HK-2 (cell line): ENCODE measurements at regions not wholly inside any gene's neighbourhood (a gene's known extent, or its start where the extent isn't known, plus 50 kb on each side); places are given as distances from the start of the nearest gene placed in this dataset.
"Not testable (repeated sequence)": the region's sequence is repeated elsewhere in the genome, so short reads cannot be mapped to it uniquely, and the experiment has no call there.

Experiments used
- DNase-seq: peaks from one replicate; pipeline ENCODE4 v3.0.0-alpha.2; 2018; ENCODE audit not compliant: unreplicated experiment

GRCh38 chr12:87679251-87679650, 349.9 kb downstream of the C12orf50 start:
- DNase-seq, result no peak

- no peak for DNase-seq
Measured at GRCh38 chr12:87678453-87678852, 350.7 kb downstream of the C12orf50 start.

GRCh38 chr12:87676731-87677130, 352.5 kb downstream of the C12orf50 start:
- DNase-seq, result no peak

- DNase-seq, result no peak
Measured at GRCh38 chr12:87671757-87672156, 357.4 kb downstream of the C12orf50 start.

GRCh38 chr12:87670448-87670847, 358.8 kb downstream of the C12orf50 start:
- no peak for DNase-seq

GRCh38 chr12:87667378-87667777, 361.8 kb downstream of the C12orf50 start:
- DNase-seq, result no peak

GRCh38 chr12:87661786-87662377, 367.3 kb downstream of the C12orf50 start:
- DNase-seq, result no peak

- no peak for DNase-seq
Measured at GRCh38 chr12:87660987-87661774, 368.0 kb downstream of the C12orf50 start.

- DNase-seq, result no peak
Measured at GRCh38 chr12:87660291-87660690, 368.9 kb downstream of the C12orf50 start.

- DNase-seq, result no peak
Measured at GRCh38 chr12:87656311-87656710, 372.9 kb downstream of the C12orf50 start.

GRCh38 chr12:87651670-87652425, 377.4 kb downstream of the C12orf50 start:
- no peak for DNase-seq

- no peak for DNase-seq
Measured at GRCh38 chr12:87642245-87642644, 387.0 kb downstream of the C12orf50 start.

GRCh38 chr12:87618199-87618598, 411.0 kb downstream of the C12orf50 start:
- no peak for DNase-seq

GRCh38 chr12:87612996-87613395, 416.2 kb downstream of the C12orf50 start:
- DNase-seq, result no peak

- DNase-seq, result no peak
Measured at GRCh38 chr12:87608321-87608720, 420.9 kb downstream of the C12orf50 start.

GRCh38 chr12:87603727-87604126, 425.5 kb downstream of the C12orf50 start:
- DNase-seq, result no peak

GRCh38 chr12:87599459-87599858, 429.7 kb downstream of the C12orf50 start:
- no peak for DNase-seq

- no peak for DNase-seq
Measured at GRCh38 chr12:87597114-87597513, 432.1 kb downstream of the C12orf50 start.

GRCh38 chr12:87596636-87597035, 432.6 kb downstream of the C12orf50 start:
- DNase-seq, result no peak

GRCh38 chr12:87596134-87596533, 433.1 kb downstream of the C12orf50 start:
- no peak for DNase-seq

GRCh38 chr12:87585882-87586557, 443.2 kb downstream of the C12orf50 start:
- no peak for DNase-seq

- DNase-seq, result not testable (repeated sequence)
Measured at GRCh38 chr12:87579091-87579490, 450.1 kb downstream of the C12orf50 start.
